ENCODE measurements at regions not wholly inside any gene's neighbourhood (a gene's known extent, or its start where the extent isn't known, plus 50 kb on each side); places are given as distances from the start of the nearest gene placed in this dataset.
"Not testable (repeated sequence)": the region's sequence is repeated elsewhere in the genome, so short reads cannot be mapped to it uniquely, and the experiment has no call there.

DNA sequence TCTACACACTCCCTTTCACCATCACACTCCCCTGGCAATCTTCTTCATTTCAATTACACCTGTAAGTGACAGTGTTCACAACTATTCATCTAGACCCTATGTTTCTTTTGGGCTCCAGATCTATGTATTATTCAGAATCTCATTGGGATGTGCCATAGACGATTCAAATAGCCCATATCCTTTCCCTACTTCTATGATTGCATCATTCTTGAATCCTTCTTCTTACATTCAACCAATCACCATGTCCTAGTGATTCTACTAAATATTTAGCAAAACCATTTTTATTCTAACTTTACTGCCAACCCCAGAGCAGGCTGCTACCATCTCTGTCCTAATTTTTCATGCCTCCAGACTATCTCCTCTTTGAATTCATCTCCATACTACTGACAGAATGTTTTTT lies 106.4 kb downstream of the TDRD15 start:
- Histone ChIP-seq H3K27ac (no peak overlapping the region), H3K9me3 (no peaks in the 10 kb centered on the region), H3K27me3 (no peaks in the 10 kb centered on the region), H3K4me1 (peaks cover 0 to 4% (median 0%) of the 10 kb centered on the region in 4 donors), H3K36me3 (no peaks in the 10 kb centered on the region), H3K4me3 (no peak overlapping the region)
- no peak for DNase-seq
- TF ChIP-seq, protein P1, sequence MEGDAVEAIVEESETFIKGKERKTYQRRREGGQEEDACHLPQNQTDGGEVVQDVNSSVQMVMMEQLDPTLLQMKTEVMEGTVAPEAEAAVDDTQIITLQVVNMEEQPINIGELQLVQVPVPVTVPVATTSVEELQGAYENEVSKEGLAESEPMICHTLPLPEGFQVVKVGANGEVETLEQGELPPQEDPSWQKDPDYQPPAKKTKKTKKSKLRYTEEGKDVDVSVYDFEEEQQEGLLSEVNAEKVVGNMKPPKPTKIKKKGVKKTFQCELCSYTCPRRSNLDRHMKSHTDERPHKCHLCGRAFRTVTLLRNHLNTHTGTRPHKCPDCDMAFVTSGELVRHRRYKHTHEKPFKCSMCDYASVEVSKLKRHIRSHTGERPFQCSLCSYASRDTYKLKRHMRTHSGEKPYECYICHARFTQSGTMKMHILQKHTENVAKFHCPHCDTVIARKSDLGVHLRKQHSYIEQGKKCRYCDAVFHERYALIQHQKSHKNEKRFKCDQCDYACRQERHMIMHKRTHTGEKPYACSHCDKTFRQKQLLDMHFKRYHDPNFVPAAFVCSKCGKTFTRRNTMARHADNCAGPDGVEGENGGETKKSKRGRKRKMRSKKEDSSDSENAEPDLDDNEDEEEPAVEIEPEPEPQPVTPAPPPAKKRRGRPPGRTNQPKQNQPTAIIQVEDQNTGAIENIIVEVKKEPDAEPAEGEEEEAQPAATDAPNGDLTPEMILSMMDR (IDR thresholded peaks at IDR 0.05), result no peak
- intact Hi-C loops (cut with DNase I; ENCODE audit: low total_unique reads), result no loop called here

DNA sequence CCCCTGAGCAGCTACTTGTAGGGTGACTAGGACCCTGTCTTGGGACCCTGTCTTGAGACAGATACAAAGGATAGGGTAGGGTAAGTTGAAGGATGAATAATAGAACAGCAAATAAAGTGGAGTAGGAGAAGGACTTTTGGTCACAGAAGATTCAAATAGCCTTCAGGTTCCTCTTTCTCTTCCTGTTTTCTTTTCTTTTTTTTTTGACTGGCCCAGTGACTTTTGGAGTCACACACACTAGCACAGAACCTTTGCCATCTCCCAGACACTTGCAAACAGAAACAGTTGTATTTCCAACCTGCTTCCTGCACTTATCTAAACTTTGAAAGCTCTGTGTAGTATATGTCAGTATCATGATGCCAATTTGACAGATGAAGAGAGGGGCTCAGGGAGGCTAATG lies 108.2 kb downstream of the TDRD15 start:
- no peak for DNase-seq
- H3K27ac ChIP-seq, result no peak overlapping the region
- H3K4me1 ChIP-seq, result peaks cover 0 to 4% (median 0%) of the 10 kb centered on the region in 4 donors
- intact Hi-C loops (cut with DNase I; ENCODE audit: low total_unique reads), result no loop called here
- no peak overlapping the region for H3K4me3 ChIP-seq
- H3K27me3 ChIP-seq, result no peaks in the 10 kb centered on the region
- no peaks in the 10 kb centered on the region for H3K36me3 ChIP-seq
- H3K9me3 ChIP-seq, result no peaks in the 10 kb centered on the region
- TF ChIP-seq, protein P1 (IDR thresholded peaks at IDR 0.05), result no peak

DNA sequence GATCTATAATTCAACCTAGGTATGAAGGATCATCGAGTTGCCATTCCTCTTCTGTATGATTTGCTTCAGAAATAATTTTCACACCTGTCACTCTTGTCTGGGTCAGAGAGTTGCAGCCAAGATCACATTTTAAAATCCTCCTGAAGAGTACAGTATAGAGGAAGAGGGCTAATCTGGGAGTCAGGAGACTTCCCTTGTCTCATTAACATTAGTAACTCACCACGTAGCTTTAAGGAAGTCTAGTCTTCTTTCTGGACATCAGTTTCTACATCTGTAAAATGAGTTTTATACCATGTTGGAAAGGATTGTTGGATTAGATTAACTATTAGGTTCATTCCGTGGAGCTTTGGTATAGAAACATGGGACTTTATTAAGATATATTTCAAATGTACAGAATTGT lies 109.4 kb downstream of the TDRD15 start:
- Histone ChIP-seq H3K4me3 (no peak overlapping the region), H3K36me3 (no peaks in the 10 kb centered on the region), H3K9me3 (no peaks in the 10 kb centered on the region), H3K27me3 (no peaks in the 10 kb centered on the region), H3K27ac (no peak overlapping the region), H3K4me1 (peaks cover 0 to 4% (median 0%) of the 10 kb centered on the region in 4 donors)
- TF ChIP-seq, protein P1 (IDR thresholded peaks at IDR 0.05), result no peak
- no peak for DNase-seq
- intact Hi-C loops (cut with DNase I; ENCODE audit: low total_unique reads), result no loop called here

DNA sequence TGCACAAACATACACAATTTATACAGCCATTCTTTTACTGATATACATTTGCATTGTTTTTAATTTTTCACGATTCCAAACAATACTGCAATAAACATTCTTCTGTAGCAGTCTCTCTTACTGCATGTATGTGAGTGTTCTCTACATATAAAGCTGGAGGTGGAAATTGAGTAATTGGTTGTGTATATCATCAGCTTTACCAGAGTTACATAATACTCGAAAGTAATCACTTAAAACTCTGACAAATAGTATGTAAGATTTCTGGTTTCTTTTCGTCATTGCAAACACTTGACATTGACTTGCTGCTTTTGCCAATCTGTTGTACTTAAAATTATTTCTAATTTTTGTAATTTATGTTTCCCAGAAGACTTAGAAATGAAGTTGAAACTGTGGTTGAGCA lies 110.2 kb downstream of the TDRD15 start:
- no peak for DNase-seq
- H3K27me3 ChIP-seq, result no peaks in the 10 kb centered on the region
- no peaks in the 10 kb centered on the region for H3K36me3 ChIP-seq
- peaks cover 0 to 3% (median 0%) of the 10 kb centered on the region in 4 donors for H3K4me1 ChIP-seq
- TF ChIP-seq, protein P1 (IDR thresholded peaks at IDR 0.05), result no peak
- intact Hi-C loops (cut with DNase I; ENCODE audit: low total_unique reads), result no loop called here
- H3K9me3 ChIP-seq, result no peaks in the 10 kb centered on the region
- H3K27ac ChIP-seq, result no peak overlapping the region
- H3K4me3 ChIP-seq, result no peak overlapping the region

DNA sequence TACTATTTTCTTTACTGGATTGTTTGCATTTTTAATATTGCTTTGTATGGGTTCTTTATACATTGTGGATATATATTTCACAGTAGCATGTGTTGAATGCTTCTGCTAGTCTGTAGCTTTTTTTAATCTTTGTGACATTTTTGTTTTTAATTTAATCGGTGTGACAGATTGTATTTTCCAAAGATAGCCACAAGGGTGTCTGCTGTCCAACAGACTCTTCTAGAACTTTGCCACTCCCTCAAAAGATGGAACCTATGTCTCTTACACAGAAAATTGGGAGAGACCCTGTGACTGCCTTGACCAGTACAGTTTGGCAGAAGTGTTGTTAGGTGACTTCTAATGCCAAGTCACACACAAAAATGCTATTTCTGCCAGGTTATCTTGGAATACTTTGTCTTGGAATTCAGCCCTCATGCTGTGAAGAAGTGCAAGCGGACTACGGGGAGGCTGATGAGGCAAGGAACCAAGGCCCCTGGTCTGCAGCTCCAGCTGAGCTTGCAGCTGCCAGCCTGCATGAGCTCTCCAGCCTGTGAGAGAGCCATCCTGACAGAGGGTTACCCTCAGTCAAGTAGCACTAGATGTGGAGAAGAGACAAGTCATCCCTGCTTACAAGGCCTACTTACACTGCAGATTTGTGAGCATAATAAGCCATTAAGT lies 110.8 kb downstream of the TDRD15 start:
- no peak overlapping the region for H3K4me3 ChIP-seq
- no peaks in the 10 kb centered on the region for H3K9me3 ChIP-seq
- H3K27me3 ChIP-seq, result no peaks in the 10 kb centered on the region
- no peaks in the 10 kb centered on the region for H3K4me1 ChIP-seq
- DNase-seq, result no peak
- TF ChIP-seq, protein P1 (IDR thresholded peaks at IDR 0.05), result no peak
- intact Hi-C loops (cut with DNase I; ENCODE audit: low total_unique reads), result no loop called here
- H3K36me3 ChIP-seq, result no peaks in the 10 kb centered on the region
- no peak overlapping the region for H3K27ac ChIP-seq

DNA sequence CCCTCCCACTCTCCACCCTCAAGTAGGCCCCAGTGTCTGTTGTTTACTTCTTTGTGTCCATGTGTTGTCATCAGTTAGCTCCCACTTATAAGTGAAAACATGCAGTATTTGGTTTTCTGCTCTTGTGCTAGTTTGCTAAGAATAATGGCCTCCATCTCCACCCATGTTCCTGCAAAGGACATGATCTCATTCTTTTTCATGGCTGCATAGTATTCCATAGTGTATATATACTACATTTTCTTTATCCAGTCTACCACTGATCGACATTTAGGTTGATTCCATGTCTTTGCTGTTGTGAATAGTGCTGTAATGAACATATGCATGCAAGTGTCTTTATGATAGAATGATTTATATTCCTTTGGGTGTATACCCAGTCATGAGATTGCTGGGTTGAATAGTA lies 116.0 kb downstream of the TDRD15 start:
- H3K27me3 ChIP-seq; H3K9me3 ChIP-seq; H3K27ac ChIP-seq; intact Hi-C loops (cut with DNase I; ENCODE audit: low total_unique reads); DNase-seq; H3K36me3 ChIP-seq; H3K4me1 ChIP-seq; H3K4me3 ChIP-seq: not testable (repeated sequence)
